DOHH2 (cell line): ENCODE measurements at regions not wholly inside any gene's neighbourhood (a gene's known extent, or its start where the extent isn't known, plus 50 kb on each side); places are given as distances from the start of the nearest gene placed in this dataset.

Experiments used
- EZH2phosphoT487 ChIP-seq: fragments of 200-600 bp; sonication (generic); IDR thresholded peaks from 2 replicates; pipeline ENCODE4 v1.6.1; 2017; ENCODE audit warnings: borderline replicate concordance, mild to moderate bottlenecking, antibody characterized with exemption, low read length, moderate library complexity, mixed read lengths
- TF ChIP-seq, protein P1 (sequence below): fragments of 200-600 bp; sonication (generic); IDR thresholded peaks from one replicate; pipeline ENCODE4 v1.5.1; 2014; ENCODE audit warnings: antibody characterized with exemption, mild to moderate bottlenecking, low read depth, low read length; ENCODE audit not compliant: poor library complexity, severe bottlenecking

DNA sequence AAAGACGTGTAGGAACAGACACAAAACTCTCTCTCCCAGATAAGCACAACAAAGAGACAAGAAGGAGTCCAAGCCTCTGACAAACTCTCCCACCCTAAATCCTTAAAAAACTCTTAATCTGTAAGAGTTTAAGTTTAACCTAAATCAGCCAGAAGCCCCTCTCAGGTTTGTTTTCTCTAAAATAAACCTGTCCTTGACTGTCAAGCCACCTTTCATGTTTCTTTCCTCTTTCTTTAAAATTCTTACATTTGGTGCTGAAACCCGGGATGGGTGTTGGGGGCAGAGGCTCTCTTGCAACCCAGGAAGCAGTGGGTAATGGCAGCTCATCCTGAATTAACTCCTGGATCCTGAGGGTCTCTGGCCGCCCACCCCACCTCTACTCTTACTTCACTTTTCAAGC is 107.8 kb upstream of the TENT5D start:
- TF ChIP-seq, protein P1, sequence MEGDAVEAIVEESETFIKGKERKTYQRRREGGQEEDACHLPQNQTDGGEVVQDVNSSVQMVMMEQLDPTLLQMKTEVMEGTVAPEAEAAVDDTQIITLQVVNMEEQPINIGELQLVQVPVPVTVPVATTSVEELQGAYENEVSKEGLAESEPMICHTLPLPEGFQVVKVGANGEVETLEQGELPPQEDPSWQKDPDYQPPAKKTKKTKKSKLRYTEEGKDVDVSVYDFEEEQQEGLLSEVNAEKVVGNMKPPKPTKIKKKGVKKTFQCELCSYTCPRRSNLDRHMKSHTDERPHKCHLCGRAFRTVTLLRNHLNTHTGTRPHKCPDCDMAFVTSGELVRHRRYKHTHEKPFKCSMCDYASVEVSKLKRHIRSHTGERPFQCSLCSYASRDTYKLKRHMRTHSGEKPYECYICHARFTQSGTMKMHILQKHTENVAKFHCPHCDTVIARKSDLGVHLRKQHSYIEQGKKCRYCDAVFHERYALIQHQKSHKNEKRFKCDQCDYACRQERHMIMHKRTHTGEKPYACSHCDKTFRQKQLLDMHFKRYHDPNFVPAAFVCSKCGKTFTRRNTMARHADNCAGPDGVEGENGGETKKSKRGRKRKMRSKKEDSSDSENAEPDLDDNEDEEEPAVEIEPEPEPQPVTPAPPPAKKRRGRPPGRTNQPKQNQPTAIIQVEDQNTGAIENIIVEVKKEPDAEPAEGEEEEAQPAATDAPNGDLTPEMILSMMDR, result no peak
- no peak for TF ChIP-seq EZH2phosphoT487
